ENCODE measurements at regions not wholly inside any gene's neighbourhood (a gene's known extent, or its start where the extent isn't known, plus 50 kb on each side); places are given as distances from the start of the nearest gene placed in this dataset.

GRCh38 chr1:58977598-58977997 lies 193.8 kb upstream of the JUN start:
- no peaks in the 10 kb centered on the region for H3K36me3 ChIP-seq
- H3K4me3 ChIP-seq = no peak overlapping the region
- WGBS, 2 donors (ENCODE audit: low coverage in 1 of 2) = 92 to 100% methylated on average over 1 of the region's 1 CpG
- H3K4me1 ChIP-seq = peaks cover 0 to 10% (median 3%) of the 10 kb centered on the region in 3 donors
- no peak overlapping the region for H3K27ac ChIP-seq
- TF ChIP-seq CTCF (IDR thresholded peaks at IDR 0.05) (no peak), POLR2AphosphoS5 (IDR thresholded peaks at IDR 0.05) (no peak), EP300 (IDR thresholded peaks at IDR 0.05) (no peak), POLR2A (IDR thresholded peaks at IDR 0.05) (no peak)
- no peak for ATAC-seq
- H3K9me3 ChIP-seq = no peaks in the 10 kb centered on the region
- H3K27me3 ChIP-seq = no peaks in the 10 kb centered on the region

GRCh38 chr1:58978096-58978495 lies 194.2 kb upstream of the JUN start:
- no peak for ATAC-seq
- TF ChIP-seq POLR2A (IDR thresholded peaks at IDR 0.05) (no peak), CTCF (IDR thresholded peaks at IDR 0.05) (no peak), POLR2AphosphoS5 (IDR thresholded peaks at IDR 0.05) (no peak), EP300 (IDR thresholded peaks at IDR 0.05) (no peak)
- Histone ChIP-seq H3K36me3 (no peaks in the 10 kb centered on the region), H3K27ac (no peak overlapping the region), H3K4me1 (peaks cover 0 to 15% (median 6%) of the 10 kb centered on the region in 3 donors), H3K4me3 (no peak overlapping the region), H3K27me3 (no peaks in the 10 kb centered on the region), H3K9me3 (no peaks in the 10 kb centered on the region)
- WGBS, 2 donors (ENCODE audit: low coverage in 1 of 2) = 100% methylated on average over 1 to 2 of the region's 2 CpGs

- ATAC-seq = peak; percentile 33
- TF ChIP-seq POLR2A (IDR thresholded peaks at IDR 0.05) (no peak), EP300 (IDR thresholded peaks at IDR 0.05) (no peak), POLR2AphosphoS5 (IDR thresholded peaks at IDR 0.05) (no peak), CTCF (IDR thresholded peaks at IDR 0.05) (no peak)
- Histone ChIP-seq H3K27ac (no peak overlapping the region), H3K4me1 (peaks cover 0 to 23% (median 11%) of the 10 kb centered on the region in 3 donors), H3K4me3 (no peak overlapping the region), H3K9me3 (no peaks in the 10 kb centered on the region), H3K27me3 (no peaks in the 10 kb centered on the region), H3K36me3 (no peaks in the 10 kb centered on the region)
- WGBS, 2 donors (ENCODE audit: low coverage in 1 of 2) = 86 to 88% methylated on average over 1 to 2 of the region's 3 CpGs
These were observed 195.2 kb upstream of the JUN start for GRCh38 chr1:58979086-58979485.

- H3K4me3 ChIP-seq = no peak overlapping the region
- no peak for ATAC-seq
- no peaks in the 10 kb centered on the region for H3K27me3 ChIP-seq
- H3K27ac ChIP-seq = no peak overlapping the region
- WGBS, 2 donors (ENCODE audit: low coverage in 1 of 2) = 100% methylated on average over 1 to 3 of the region's 3 CpGs
- peaks cover 0 to 23% (median 11%) of the 10 kb centered on the region in 3 donors for H3K4me1 ChIP-seq
- H3K36me3 ChIP-seq = no peaks in the 10 kb centered on the region
- H3K9me3 ChIP-seq = no peaks in the 10 kb centered on the region
- no peak for TF ChIP-seq EP300 (IDR thresholded peaks at IDR 0.05)
- no peak for TF ChIP-seq CTCF (IDR thresholded peaks at IDR 0.05)
- TF ChIP-seq POLR2A (IDR thresholded peaks at IDR 0.05) = no peak
- no peak for TF ChIP-seq POLR2AphosphoS5 (IDR thresholded peaks at IDR 0.05)
These were observed 195.8 kb upstream of the JUN start for GRCh38 chr1:58979677-58980076.

GRCh38 chr1:58981392-58981791 lies 197.5 kb upstream of the JUN start:
- ATAC-seq = no peak
- WGBS, 2 donors (ENCODE audit: low coverage in 1 of 2) = 100% methylated on average over 1 of the region's 1 CpG; no CpG with 5 or more reads in 1 of the 2 donors
- H3K27ac ChIP-seq = no peak overlapping the region

More at GRCh38 chr1:58981392-58981791, 197.5 kb upstream of the JUN start:
- H3K4me3 ChIP-seq = no peak overlapping the region
- TF ChIP-seq POLR2AphosphoS5 (IDR thresholded peaks at IDR 0.05) = no peak
- no peak for TF ChIP-seq CTCF (IDR thresholded peaks at IDR 0.05)
- no peak for TF ChIP-seq EP300 (IDR thresholded peaks at IDR 0.05)
- no peak for TF ChIP-seq POLR2A (IDR thresholded peaks at IDR 0.05)
- no peaks in the 10 kb centered on the region for H3K9me3 ChIP-seq
- no peaks in the 10 kb centered on the region for H3K27me3 ChIP-seq
- no peaks in the 10 kb centered on the region for H3K36me3 ChIP-seq
- H3K4me1 ChIP-seq = peaks cover 0 to 23% (median 11%) of the 10 kb centered on the region in 3 donors
